GF-D8 (cell line): ENCODE measurements at regions not wholly inside any gene's neighbourhood (a gene's known extent, or its start where the extent isn't known, plus 50 kb on each side); places are given as distances from the start of the nearest gene placed in this dataset.

Experiments used
- DNase-seq: peaks from one replicate; lab custom pipeline; 2025; lab: John Stamatoyannopoulos, UW

DNA sequence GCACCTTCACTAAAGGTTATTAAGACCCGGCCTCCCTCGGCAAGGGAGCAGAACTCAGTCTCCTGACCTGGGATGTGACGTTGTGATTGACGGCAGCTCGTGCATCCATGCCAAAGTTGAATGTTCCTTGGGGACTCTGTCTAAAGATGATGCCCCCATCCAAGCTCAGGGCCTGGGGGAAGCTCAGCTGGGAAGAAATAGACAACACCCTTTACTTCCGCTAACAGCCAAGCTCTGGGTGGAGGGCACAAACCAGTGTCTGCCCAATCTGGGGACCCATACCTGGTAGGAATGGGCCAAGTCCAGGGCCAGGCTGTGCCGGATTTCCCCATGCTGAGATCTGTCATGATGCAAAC is 95.4 kb downstream of the RMI2 start:
- DNase-seq = no peak

- DNase-seq = no peak
Observed at GRCh38 chr16:11445486-11445885, 100.2 kb downstream of the RMI2 start.

- no peak for DNase-seq
Observed at GRCh38 chr16:11446566-11447119, 101.4 kb downstream of the RMI2 start.

GRCh38 chr16:11447272-11447671 is 102.0 kb downstream of the RMI2 start:
- DNase-seq = no peak

DNA sequence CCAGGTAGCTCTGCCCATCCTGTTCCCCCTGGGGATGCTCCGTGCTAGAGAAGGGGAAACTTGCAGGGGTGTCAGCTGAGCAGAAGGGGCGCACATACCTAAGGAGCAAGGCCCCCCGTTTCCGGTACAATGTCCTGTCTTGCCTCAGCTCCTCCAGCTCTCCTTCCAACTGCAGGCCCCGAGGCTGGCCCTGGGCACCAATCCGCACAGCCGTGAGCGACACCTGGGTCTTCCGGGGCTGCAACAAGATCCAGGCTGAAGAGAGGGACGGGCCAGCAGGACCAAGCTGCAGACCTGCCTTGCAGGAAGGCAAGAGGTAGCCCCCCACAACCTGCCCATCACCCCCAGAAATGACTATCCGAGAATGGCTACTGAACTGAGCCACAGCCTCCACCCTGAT is 102.6 kb downstream of the RMI2 start:
- DNase-seq = no peak

GRCh38 chr16:11448796-11449416 is 103.6 kb downstream of the RMI2 start:
- DNase-seq = no peak

GRCh38 chr16:11449716-11450115 is 104.5 kb downstream of the RMI2 start:
- DNase-seq = no peak

- DNase-seq = no peak
Observed at GRCh38 chr16:11450136-11450535, 104.9 kb downstream of the RMI2 start.

GRCh38 chr16:11452298-11452697 is 107.0 kb downstream of the RMI2 start:
- DNase-seq = no peak

DNA sequence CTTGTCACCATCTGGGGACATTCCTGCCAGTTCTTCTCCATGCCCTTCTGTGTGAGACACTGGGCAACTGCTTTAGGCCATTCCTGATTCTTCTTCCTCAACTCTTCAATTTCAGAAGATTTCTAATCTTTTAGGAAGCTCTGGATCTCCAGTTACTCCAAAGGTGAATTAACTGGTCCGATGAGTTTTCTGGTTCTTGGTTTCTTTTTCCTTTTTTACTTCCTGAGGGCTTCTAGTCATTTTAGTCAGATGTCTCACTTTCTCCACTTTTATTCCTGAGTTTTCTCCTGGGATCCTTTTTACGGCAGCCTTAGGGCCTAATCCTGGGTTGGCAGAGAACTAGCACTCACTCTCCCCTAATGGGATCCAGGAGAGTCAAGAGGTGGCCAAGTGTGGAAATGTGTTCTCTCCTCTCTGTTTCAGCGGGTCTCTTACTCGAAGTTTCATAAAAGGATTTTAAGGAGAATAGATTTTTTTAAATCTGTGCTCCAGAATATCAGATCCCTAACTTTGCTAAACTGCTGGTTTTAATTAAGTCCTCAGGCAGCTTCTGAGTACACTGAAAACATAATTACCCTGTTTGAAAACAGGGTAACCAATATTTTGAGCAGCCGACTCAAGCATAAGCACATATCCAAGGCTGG is 107.6 kb downstream of the RMI2 start:
- no peak for DNase-seq

- DNase-seq = no peak
Observed at GRCh38 chr16:11456741-11457140, 111.5 kb downstream of the RMI2 start.

GRCh38 chr16:11459722-11460121 is 114.5 kb downstream of the RMI2 start:
- no peak for DNase-seq

DNA sequence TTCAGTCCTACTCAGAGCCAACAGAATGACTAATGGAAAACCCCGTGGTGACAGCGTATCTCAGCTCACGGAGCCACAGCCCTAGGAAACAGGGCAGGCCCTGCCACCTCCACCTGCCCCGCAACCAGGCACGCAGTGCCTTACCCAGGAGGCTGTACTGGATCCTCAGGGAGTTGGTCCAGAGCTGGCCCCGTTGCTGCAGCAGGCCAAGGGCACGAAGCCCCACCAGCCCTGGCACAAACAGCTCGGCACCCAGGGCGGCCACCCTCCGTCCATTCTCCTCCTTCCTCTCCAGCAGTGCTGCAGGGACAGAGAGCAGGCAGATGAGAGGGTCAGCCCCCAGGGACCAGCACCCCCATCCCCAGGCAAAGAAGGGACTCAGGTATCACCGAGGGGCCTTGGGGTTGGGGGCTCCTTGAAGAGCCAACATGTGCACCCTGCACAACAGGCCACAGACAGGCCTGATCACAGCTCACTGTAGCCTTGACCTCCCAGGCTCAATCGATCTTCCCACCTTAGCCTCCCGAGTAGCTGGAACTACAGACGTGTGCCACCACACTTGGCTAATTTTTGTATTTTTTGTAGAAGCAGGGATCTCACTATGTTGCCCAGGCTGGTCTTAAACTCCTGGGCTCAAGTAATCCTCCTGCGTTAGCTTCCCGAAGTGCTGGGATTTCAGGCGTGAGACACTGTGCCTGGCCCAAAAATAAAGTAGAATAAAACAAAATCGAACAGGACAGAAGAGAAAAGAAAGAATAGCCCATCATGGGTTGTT is 115.7 kb downstream of the RMI2 start:
- no peak for DNase-seq

DNA sequence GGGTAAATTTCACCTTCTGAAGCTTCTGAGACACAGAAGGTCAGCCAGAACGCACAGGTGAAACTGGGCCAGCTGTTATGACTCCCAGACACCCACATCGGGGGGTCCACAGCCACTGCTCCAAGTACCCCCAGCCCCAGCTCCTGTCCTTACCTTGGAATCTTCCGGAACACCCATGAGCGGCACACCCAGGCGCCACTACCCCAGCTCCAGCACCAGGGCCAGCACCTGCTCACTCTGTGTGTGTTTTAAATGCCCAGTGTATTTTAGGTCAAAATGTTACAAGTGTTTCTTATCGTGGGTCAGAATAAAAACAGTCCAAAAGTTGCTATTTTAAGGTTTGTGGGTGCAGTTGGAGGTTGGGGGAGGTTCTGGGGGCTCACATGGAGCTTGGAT is 116.3 kb downstream of the RMI2 start:
- DNase-seq = no peak

- DNase-seq = no peak
Observed at GRCh38 chr16:11462036-11462435, 116.8 kb downstream of the RMI2 start.

GRCh38 chr16:11462861-11463260 is 117.6 kb downstream of the RMI2 start:
- no peak for DNase-seq

DNA sequence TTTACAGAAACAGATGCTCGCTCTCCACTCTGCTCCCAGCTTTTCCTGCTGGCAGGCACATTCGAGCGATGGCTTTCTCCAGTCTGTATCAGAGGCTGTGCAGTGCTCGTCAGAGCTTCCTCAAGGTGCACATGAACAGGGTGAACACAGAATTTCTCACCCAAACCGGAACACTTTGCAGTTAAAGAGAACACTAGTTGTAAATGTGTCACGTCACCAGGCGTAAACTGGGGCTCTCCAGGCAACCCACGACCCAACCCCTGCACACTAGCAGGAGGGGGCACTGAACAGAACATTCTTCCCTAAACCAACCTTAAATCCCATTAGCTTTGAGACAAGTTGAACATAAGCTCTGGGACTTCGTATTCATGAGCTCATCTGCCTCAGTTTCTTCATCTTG is 119.0 kb downstream of the RMI2 start:
- DNase-seq = no peak

DNA sequence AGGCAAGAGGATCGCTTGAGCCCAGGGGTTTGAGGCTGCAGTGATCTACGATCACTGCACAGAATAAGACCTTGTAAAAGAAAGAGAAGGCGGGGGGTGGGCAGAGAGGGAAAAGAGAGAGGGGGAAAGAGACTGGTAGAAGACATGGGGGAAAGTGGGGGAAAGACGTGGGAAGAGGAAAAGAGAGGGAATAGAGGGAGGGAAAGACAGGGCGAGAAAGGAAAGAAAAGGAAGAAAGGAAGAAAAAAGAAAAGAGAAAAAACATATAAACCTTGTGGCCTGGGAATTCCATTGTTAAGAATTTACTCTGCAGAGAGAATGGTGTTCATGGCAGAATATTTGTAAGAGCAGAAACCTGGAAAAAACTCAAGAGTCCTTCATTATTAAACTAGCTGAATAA is 120.4 kb downstream of the RMI2 start:
- DNase-seq = no peak

- DNase-seq = no peak
Observed at GRCh38 chr16:11470676-11471415, 115.9 kb downstream of the LITAF start.

GRCh38 chr16:11471548-11471947 is 115.2 kb downstream of the LITAF start:
- no peak for DNase-seq

DNA sequence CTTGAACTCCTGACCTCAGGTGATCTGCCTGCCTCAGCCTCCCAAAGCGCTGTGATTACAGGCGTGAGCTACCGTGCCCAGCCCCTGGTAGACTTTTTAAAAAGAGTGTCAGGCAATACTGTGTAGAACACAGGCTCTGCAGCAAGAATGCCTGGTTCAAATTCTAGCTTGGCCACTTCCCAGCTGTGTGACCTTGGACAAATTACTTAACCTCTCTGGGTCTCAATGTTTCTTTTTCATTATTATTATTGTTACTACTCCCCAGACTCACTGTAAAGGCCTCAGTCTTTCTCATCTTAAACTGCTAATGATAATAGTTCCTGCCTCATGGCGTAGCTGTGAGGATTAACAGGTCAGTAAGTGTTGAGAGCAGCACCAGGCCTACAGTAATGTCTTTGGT is 114.3 kb downstream of the LITAF start:
- no peak for DNase-seq

DNA sequence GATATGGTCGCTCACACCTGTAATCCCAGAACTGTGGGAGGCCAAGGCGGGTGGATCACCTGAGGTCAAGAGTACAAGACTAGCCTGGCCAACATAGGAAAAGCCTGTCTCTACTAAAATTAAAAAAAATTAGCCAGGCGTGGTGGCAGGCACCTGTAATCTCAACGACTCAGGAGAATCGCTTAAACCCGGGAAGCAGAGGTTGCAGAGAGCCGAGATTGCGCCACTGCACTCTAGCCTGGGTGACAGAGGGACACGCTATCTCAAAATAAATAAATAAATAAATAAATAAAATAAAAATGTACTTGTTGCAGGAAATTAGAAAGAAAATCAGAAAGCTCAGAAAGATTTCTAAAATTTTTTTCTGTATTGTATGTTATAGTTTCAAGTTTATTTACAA is 113.9 kb downstream of the LITAF start:
- DNase-seq = no peak

GRCh38 chr16:11473728-11474127 is 113.0 kb downstream of the LITAF start:
- no peak for DNase-seq
